Neuronal stem cell (in vitro differentiated cells): ENCODE measurements at regions not wholly inside any gene's neighbourhood (a gene's known extent, or its start where the extent isn't known, plus 50 kb on each side); places are given as distances from the start of the nearest gene placed in this dataset.

Experiments
- DNase-seq: peaks from one replicate; pipeline ENCODE4 v3.0.0-alpha.2; 2013; ENCODE audit warnings: low spot score
- H2AFZ ChIP-seq: one replicate; pipeline ENCODE4 v1.6.1; 2013; ENCODE audit warnings: mild to moderate bottlenecking, low read length, inconsistent platforms
- H2AK5ac ChIP-seq: 2 replicates; pipeline ENCODE4 v1.6.1; 2013; ENCODE audit warnings: low read depth, mild to moderate bottlenecking, inconsistent platforms, low read length, moderate library complexity, mixed read lengths
- H2BK120ac ChIP-seq: 2 replicates; pipeline ENCODE4 v1.6.1; 2013; ENCODE audit warnings: low read depth, mild to moderate bottlenecking, inconsistent platforms, low read length, moderate library complexity, mixed read lengths
- H2BK12ac ChIP-seq: one replicate; pipeline ENCODE4 v1.6.1; 2013; ENCODE audit warnings: low read length, inconsistent platforms
- H2BK15ac ChIP-seq: 2 replicates; pipeline ENCODE4 v1.6.1; 2013; ENCODE audit warnings: mild to moderate bottlenecking, low read length, inconsistent platforms, mixed read lengths
- H2BK5ac ChIP-seq: one replicate; pipeline ENCODE4 v1.6.1; 2013; ENCODE audit warnings: inconsistent platforms, mild to moderate bottlenecking, low read length, moderate library complexity
- H3K14ac ChIP-seq: one replicate; pipeline ENCODE4 v1.6.1; 2013; ENCODE audit warnings: low read length, inconsistent platforms
- H3K18ac ChIP-seq: 2 replicates; pipeline ENCODE4 v1.6.1; 2013; ENCODE audit warnings: low read length, inconsistent platforms
- H3K23ac ChIP-seq: 2 replicates; pipeline ENCODE4 v1.6.1; 2013; ENCODE audit warnings: low read depth, mild to moderate bottlenecking, mixed read lengths, low read length, inconsistent platforms; ENCODE audit not compliant: poor library complexity
- H3K27ac ChIP-seq: replicated peaks from 3 replicates; pipeline ENCODE4 v1.5.1; 2013; ENCODE audit warnings: low read length, inconsistent platforms
- H3K27me3 ChIP-seq, 3 experiments: 2 replicates each; pipeline ENCODE4 v1.6.1; 2013; ENCODE audit warnings: low read length in 3 of 3, mild to moderate bottlenecking in 2 of 3, inconsistent platforms in 1 of 3, low read depth in 1 of 3, mixed read lengths in 1 of 3, moderate library complexity in 1 of 3; ENCODE audit not compliant: control insufficient read depth in 3 of 3, insufficient read depth in 3 of 3
- H3K36me3 ChIP-seq, 2 donors: replicated peaks in 1 of 2; 2 replicates each; pipeline ENCODE4 v1.6.1; 2013; ENCODE audit warnings: low read length in 2 of 2; ENCODE audit not compliant: control insufficient read depth in 2 of 2, insufficient read depth in 2 of 2
- H3K4ac ChIP-seq: 2 replicates; pipeline ENCODE4 v1.6.1; 2013; ENCODE audit warnings: inconsistent platforms, mild to moderate bottlenecking, low read length, moderate library complexity
- H3K4me1 ChIP-seq, 2 donors: 1 replicate in 1 of 2; 2 replicates in 1 of 2; pipeline ENCODE4 v1.6.1; 2013; ENCODE audit warnings: low read length in 2 of 2, low read depth in 1 of 2; ENCODE audit not compliant: control insufficient read depth in 2 of 2, insufficient read depth in 1 of 2
- H3K4me2 ChIP-seq: one replicate; pipeline ENCODE4 v1.6.1; 2013; ENCODE audit warnings: mild to moderate bottlenecking, low read length, inconsistent platforms; ENCODE audit not compliant: insufficient read depth, poor library complexity, severe bottlenecking
- H3K4me3 ChIP-seq, 2 donors: 2 replicates each; pipeline ENCODE4 v1.5.1; 2013; ENCODE audit warnings: low read length in 2 of 2, mild to moderate bottlenecking in 2 of 2, inconsistent platforms in 1 of 2, moderate library complexity in 1 of 2
- H3K79me1 ChIP-seq: one replicate; pipeline ENCODE4 v1.6.1; 2013; ENCODE audit warnings: low read depth, mild to moderate bottlenecking, inconsistent platforms, low read length, moderate library complexity
- H3K9ac ChIP-seq: one replicate; pipeline ENCODE4 v1.6.1; 2013; ENCODE audit warnings: mild to moderate bottlenecking, low read depth, low read length, inconsistent platforms; ENCODE audit not compliant: poor library complexity
- H3K9me3 ChIP-seq, 2 donors: replicated peaks in 1 of 2; 2 replicates each; pipeline versions ENCODE3 to v1.6.1; 2013; ENCODE audit warnings: low read length in 2 of 2, mild to moderate bottlenecking in 2 of 2, inconsistent platforms in 1 of 2, low read depth in 1 of 2, mixed read lengths in 1 of 2, moderate library complexity in 1 of 2; ENCODE audit not compliant: control insufficient read depth in 2 of 2, insufficient read depth in 1 of 2
- H4K8ac ChIP-seq: one replicate; pipeline ENCODE4 v1.6.1; 2013; ENCODE audit warnings: low read depth, mild to moderate bottlenecking, inconsistent platforms, low read length, moderate library complexity
- H4K91ac ChIP-seq: one replicate; pipeline ENCODE4 v1.6.1; 2013; ENCODE audit warnings: low read length, low read depth, mild to moderate bottlenecking, inconsistent platforms; ENCODE audit not compliant: poor library complexity
- WGBS, 2 donors: extraction: QIAGEN DNeasy Blood & Tissue Kit; methylation state at CpG; one replicate each; pipeline ENCODE4 v1.1.7; 2013; ENCODE audit warnings: missing lambda C conversion rate in 2 of 2, mixed read lengths in 1 of 2; ENCODE audit not compliant: insufficient read length in 2 of 2, insufficient replicate concordance in 1 of 2; ENCODE audit errors: extremely low coverage in 2 of 2; 5-methylcytosine and 5-hydroxymethylcytosine counted together

DNA sequence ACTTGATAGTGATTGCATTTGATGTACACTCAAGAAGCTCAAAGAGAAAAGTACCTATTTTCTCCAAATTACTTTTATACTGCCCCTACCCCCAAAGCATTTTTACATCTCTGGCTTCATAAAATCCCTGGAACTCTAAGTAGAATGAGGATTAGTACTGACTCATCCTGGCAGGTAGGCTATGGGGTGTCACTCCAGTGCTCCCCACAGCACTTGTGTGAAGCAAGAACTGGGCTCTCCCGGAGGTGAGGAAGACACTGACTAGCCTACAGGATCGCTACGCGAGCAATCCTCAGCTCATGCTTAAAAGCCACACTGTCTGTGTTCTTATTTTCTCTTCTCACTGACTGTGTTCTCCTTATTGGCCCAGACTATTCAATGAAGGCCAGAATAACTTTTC is 90.4 kb upstream of the NDP start:
- H3K14ac ChIP-seq: no peak overlapping the region
- H2BK5ac ChIP-seq: no peak overlapping the region
- no peak overlapping the region for H2BK120ac ChIP-seq
- no peak overlapping the region for H3K18ac ChIP-seq
- no peak overlapping the region for H3K9ac ChIP-seq
- DNase-seq: no peak
- no peaks in the 10 kb centered on the region for H3K36me3 ChIP-seq
- H3K79me1 ChIP-seq: no peaks in the 10 kb centered on the region
- H4K91ac ChIP-seq: no peak overlapping the region
- H2BK15ac ChIP-seq: no peak overlapping the region
- H2AFZ ChIP-seq: no peak overlapping the region
- no peaks in the 10 kb centered on the region for H3K4me1 ChIP-seq
- no peak overlapping the region for H3K4me2 ChIP-seq
- no peak overlapping the region for H2AK5ac ChIP-seq
- H3K4me3 ChIP-seq: no peak overlapping the region
- WGBS, 2 donors: no CpG with 5 or more reads among the region's 4 CpGs
- no peak overlapping the region for H4K8ac ChIP-seq
- H2BK12ac ChIP-seq: no peak overlapping the region
- H3K4ac ChIP-seq: no peak overlapping the region
- H3K23ac ChIP-seq: no peak overlapping the region
- no peaks in the 10 kb centered on the region for H3K27me3 ChIP-seq
- no peaks in the 10 kb centered on the region for H3K9me3 ChIP-seq
- no peak overlapping the region for H3K27ac ChIP-seq

DNA sequence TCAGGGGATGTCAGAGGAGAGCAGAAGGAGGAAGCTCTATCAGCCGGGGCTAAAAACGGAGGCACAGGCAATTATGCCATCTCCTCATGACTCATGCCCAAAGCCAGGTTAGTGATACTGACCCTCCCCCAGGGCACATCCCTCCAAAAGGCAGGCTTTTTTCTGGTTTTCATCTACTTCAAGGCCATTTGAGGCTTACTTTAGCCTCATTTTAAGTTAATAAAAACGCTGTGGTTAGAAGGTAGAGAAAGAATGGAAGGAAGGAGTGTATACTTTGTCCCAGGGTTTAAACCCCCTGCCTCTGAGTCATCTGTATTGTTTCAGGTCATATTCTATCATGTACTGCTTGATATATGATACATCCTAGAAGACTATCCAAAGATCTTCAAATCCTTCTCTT is 89.7 kb upstream of the NDP start:
- H3K14ac ChIP-seq: no peak overlapping the region
- H4K91ac ChIP-seq: no peak overlapping the region
- no peak overlapping the region for H3K4me2 ChIP-seq
- no peaks in the 10 kb centered on the region for H3K79me1 ChIP-seq
- no peak overlapping the region for H3K4ac ChIP-seq
- no peak overlapping the region for H3K23ac ChIP-seq
- H2BK5ac ChIP-seq: no peak overlapping the region
- H3K9ac ChIP-seq: no peak overlapping the region
- DNase-seq: no peak
- H3K27me3 ChIP-seq: no peaks in the 10 kb centered on the region
- H2BK120ac ChIP-seq: no peak overlapping the region
- H3K9me3 ChIP-seq: no peaks in the 10 kb centered on the region
- no peak overlapping the region for H2AK5ac ChIP-seq
- no peak overlapping the region for H2AFZ ChIP-seq
- no peaks in the 10 kb centered on the region for H3K36me3 ChIP-seq
- no peak overlapping the region for H4K8ac ChIP-seq
- no peak overlapping the region for H2BK15ac ChIP-seq
- H3K4me1 ChIP-seq: no peaks in the 10 kb centered on the region
- H2BK12ac ChIP-seq: no peak overlapping the region
- no CpG with 5 or more reads among the region's 3 CpGs for WGBS, 2 donors
- no peak overlapping the region for H3K4me3 ChIP-seq
- H3K27ac ChIP-seq: no peak overlapping the region
- H3K18ac ChIP-seq: no peak overlapping the region

DNA sequence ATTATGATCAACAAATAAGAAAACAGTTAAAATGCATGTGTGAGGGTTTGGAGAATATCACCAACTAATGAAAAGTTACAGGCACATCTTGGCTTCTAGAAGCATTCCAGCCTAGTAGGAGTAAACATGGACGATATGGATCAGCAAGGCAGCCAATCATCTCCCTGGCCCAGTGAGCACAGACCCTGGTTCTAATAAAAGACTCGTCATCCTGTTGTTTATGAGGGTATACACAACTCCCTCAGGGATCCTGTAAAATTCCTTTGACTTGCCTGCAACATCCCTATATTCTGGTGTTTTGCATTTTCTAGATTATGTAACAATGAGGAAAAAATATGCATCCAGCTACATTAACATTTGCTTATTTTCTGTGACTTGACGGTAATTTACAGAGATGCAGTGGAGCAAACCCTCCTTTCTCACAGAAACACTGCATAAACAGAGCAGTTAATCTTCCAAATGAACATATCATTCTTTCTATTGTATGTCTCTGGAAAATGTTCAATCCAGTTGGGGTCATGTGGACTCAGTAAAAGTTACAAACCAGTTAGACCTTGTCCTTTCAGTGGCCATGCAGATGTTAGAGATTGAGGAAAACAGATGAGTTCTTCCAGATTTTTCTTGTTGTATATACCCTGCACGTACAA is 88.9 kb upstream of the NDP start:
- no CpG with 5 or more reads among the region's 4 CpGs for WGBS, 2 donors
- no peak for DNase-seq
- no peaks in the 10 kb centered on the region for H3K9me3 ChIP-seq
- H3K14ac ChIP-seq: no peak overlapping the region
- H2BK120ac ChIP-seq: no peak overlapping the region
- H3K79me1 ChIP-seq: no peaks in the 10 kb centered on the region
- H3K27ac ChIP-seq: no peak overlapping the region
- no peak overlapping the region for H2BK5ac ChIP-seq
- no peak overlapping the region for H2BK12ac ChIP-seq
- no peak overlapping the region for H3K18ac ChIP-seq
- no peak overlapping the region for H2AK5ac ChIP-seq
- H3K9ac ChIP-seq: no peak overlapping the region
- H3K27me3 ChIP-seq: no peaks in the 10 kb centered on the region
- no peak overlapping the region for H4K91ac ChIP-seq
- H3K4me3 ChIP-seq: no peak overlapping the region
- H3K36me3 ChIP-seq: no peaks in the 10 kb centered on the region
- H3K4me1 ChIP-seq: no peaks in the 10 kb centered on the region
- no peak overlapping the region for H2BK15ac ChIP-seq
- H3K4ac ChIP-seq: no peak overlapping the region
- H4K8ac ChIP-seq: no peak overlapping the region
- no peak overlapping the region for H2AFZ ChIP-seq
- no peak overlapping the region for H3K23ac ChIP-seq
- no peak overlapping the region for H3K4me2 ChIP-seq

DNA sequence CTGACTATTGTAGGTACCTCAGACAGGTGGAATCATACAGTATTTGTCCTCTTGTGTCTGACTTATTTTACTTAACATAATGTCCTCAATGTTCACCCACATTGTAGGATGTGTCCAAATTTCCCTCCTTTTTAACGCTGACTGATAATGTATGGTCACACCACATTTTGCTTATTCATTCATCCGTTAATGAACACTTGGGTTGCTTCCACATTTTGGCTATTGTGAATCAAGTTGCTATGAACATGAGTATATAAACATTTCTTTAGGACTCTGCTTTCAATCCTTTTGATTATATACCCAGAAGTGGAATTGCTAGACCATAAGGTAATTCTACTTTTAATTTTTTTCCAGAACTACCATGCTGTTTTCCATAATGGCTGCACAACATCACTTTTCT is 87.0 kb upstream of the NDP start:
- no peak overlapping the region for H3K9ac ChIP-seq
- no peak overlapping the region for H3K4me3 ChIP-seq
- H2BK5ac ChIP-seq: no peak overlapping the region
- H3K18ac ChIP-seq: no peak overlapping the region
- no peak overlapping the region for H2BK12ac ChIP-seq
- no peaks in the 10 kb centered on the region for H3K4me1 ChIP-seq
- no peak for DNase-seq
- no peak overlapping the region for H3K23ac ChIP-seq
- no peak overlapping the region for H4K8ac ChIP-seq
- no peaks in the 10 kb centered on the region for H3K79me1 ChIP-seq
- H3K14ac ChIP-seq: no peak overlapping the region
- H2AFZ ChIP-seq: no peak overlapping the region
- H3K4me2 ChIP-seq: no peak overlapping the region
- no peak overlapping the region for H2BK15ac ChIP-seq
- no peak overlapping the region for H3K4ac ChIP-seq
- no peaks in the 10 kb centered on the region for H3K9me3 ChIP-seq
- H4K91ac ChIP-seq: no peak overlapping the region
- H3K27me3 ChIP-seq: no peaks in the 10 kb centered on the region
- no CpG with 5 or more reads among the region's 2 CpGs for WGBS, 2 donors
- H2BK120ac ChIP-seq: no peak overlapping the region
- H3K27ac ChIP-seq: no peak overlapping the region
- H2AK5ac ChIP-seq: no peak overlapping the region
- no peaks in the 10 kb centered on the region for H3K36me3 ChIP-seq
